Stimulated activated CD4-positive, alpha-beta T cell treated with anti-CD3 and anti-CD28 coated beads, TNF-alpha, amount 100 ng/mL, for 24 hours (primary cell): ENCODE measurements at regions not wholly inside any gene's neighbourhood (a gene's known extent, or its start where the extent isn't known, plus 50 kb on each side); places are given as distances from the start of the nearest gene placed in this dataset.
"Not testable (repeated sequence)": the region's sequence is repeated elsewhere in the genome, so short reads cannot be mapped to it uniquely, and the experiment has no call there.

Source experiments
- DNase-seq, 3 experiments: peaks; one replicate each; pipeline ENCODE4 v3.0.0-alpha.2; 2020; ENCODE audit warnings: low read depth in 3 of 3

- DNase-seq = no peak
Observed at GRCh38 chr1:232859216-232859615, 54.0 kb downstream of the MAP10 start.

- DNase-seq = no peak
Observed at GRCh38 chr1:232861107-232861506, 55.9 kb downstream of the MAP10 start.

- no peak for DNase-seq
Observed at GRCh38 chr1:232863544-232864275, 58.5 kb downstream of the MAP10 start.

GRCh38 chr1:232865102-232865931 is 60.1 kb downstream of the MAP10 start:
- DNase-seq = no peak

GRCh38 chr1:232868793-232869491 is 63.7 kb downstream of the MAP10 start:
- no peak for DNase-seq

GRCh38 chr1:232871291-232871969 is 66.2 kb downstream of the MAP10 start:
- DNase-seq = not testable (repeated sequence)

- DNase-seq = no peak
Observed at GRCh38 chr1:232872284-232872683, 67.1 kb downstream of the MAP10 start.

GRCh38 chr1:232872738-232873137 is 67.5 kb downstream of the MAP10 start:
- no peak for DNase-seq

GRCh38 chr1:232873412-232873811 is 68.2 kb downstream of the MAP10 start:
- no peak for DNase-seq

GRCh38 chr1:232873931-232874330 is 68.7 kb downstream of the MAP10 start:
- DNase-seq = no peak

- DNase-seq = no peak
Observed at GRCh38 chr1:232875536-232875935, 70.3 kb downstream of the MAP10 start.

- DNase-seq = peak in 1 of 3 experiments; percentile 7
Observed at GRCh38 chr1:232876506-232877364, 71.5 kb downstream of the MAP10 start.

- DNase-seq = no peak
Observed at GRCh38 chr1:232877365-232878028, 72.3 kb downstream of the MAP10 start.

GRCh38 chr1:232878086-232878485 is 72.3 kb upstream of the NTPCR start:
- DNase-seq = no peak

- DNase-seq = no peak
Observed at GRCh38 chr1:232880354-232880753, 70.1 kb upstream of the NTPCR start.

GRCh38 chr1:232883992-232884661 is 66.3 kb upstream of the NTPCR start:
- no peak for DNase-seq

GRCh38 chr1:232886271-232886670 is 64.1 kb upstream of the NTPCR start:
- DNase-seq = no peak

GRCh38 chr1:232890340-232890943 is 60.0 kb upstream of the NTPCR start:
- DNase-seq = no peak

- no peak for DNase-seq
Observed at GRCh38 chr1:232891071-232891470, 59.3 kb upstream of the NTPCR start.
